HCT116 (cell line): ENCODE measurements at regions not wholly inside any gene's neighbourhood (a gene's known extent, or its start where the extent isn't known, plus 50 kb on each side); places are given as distances from the start of the nearest gene placed in this dataset.

ENCODE experiments used
- ATAC-seq: fragments of 200-7000 bp; cut with Tn5 transposase; 2 replicates; pipeline ENCODE4 v1.9.1; 2020; ENCODE audit warnings: mild to moderate bottlenecking, moderate library complexity
- BruUV-seq: library from RNA; stranded (reverse); fragments of 400-500 nt; replicated peaks from 2 replicates; lab custom pipeline; 2021; lab: Mats Ljungman, UMichigan
- CTCF ChIA-PET: fragments of 300-600 bp; sonication (Branson Sonifier 250); formaldehyde crosslinking; loops from one replicate; lab custom pipeline; 2021; ENCODE audit warnings: antibody characterized with exemption; lab: Charles Lee
- POLR2A ChIA-PET: fragments of 300-600, 350-600 bp; sonication (Branson Sonifier 250); formaldehyde crosslinking; loops from one replicate; lab custom pipeline; 2021; ENCODE audit warnings: antibody characterized with exemption; lab: Charles Lee
- RAD21 ChIA-PET, 2 experiments: fragments of 300-600 bp; sonication (Branson Sonifier 250); formaldehyde crosslinking; loops; one replicate each; lab custom pipeline; 2023; ENCODE audit warnings: low total read pairs in 2 of 2; ENCODE audit not compliant: uncharacterized antibody in 2 of 2, unreplicated experiment in 2 of 2, low non-redundant PET in 1 of 2; lab: Charles Lee
- DNase-seq: peaks from one replicate; pipeline ENCODE4 v3.0.0-alpha.2; 2010; ENCODE audit warnings: low read depth, low spot score
- H2AFZ ChIP-seq: fragments of 200-600 bp; shearing (Covaris generic), sonication (generic); 2 replicates; pipeline ENCODE4 v1.6.1; 2017; ENCODE audit warnings: low read depth, mixed run types, mixed read lengths, antibody characterized with exemption, low read length; ENCODE audit not compliant: poor library complexity, severe bottlenecking
- H3K27ac ChIP-seq: 2 replicates; pipeline ENCODE4 v1.5.1; 2012; ENCODE audit warnings: low read depth, low read length
- H3K27me3 ChIP-seq: fragments of 200-600 bp; sonication (generic); 2 replicates; pipeline ENCODE4 v1.6.1; 2016; ENCODE audit warnings: mixed run types, low read length, mixed read lengths; ENCODE audit not compliant: insufficient read depth
- H3K36me3 ChIP-seq, 2 experiments: fragments of 200-500 bp in 1 of 2; fragments of 200-600 bp in 1 of 2; sonication (Bioruptor generic) in 1 of 2; sonication (generic) in 1 of 2; 2 replicates each; pipeline versions ENCODE4 v1.5.1 to v1.6.1; 2014 to 2016; ENCODE audit warnings: low read length in 2 of 2, inconsistent platforms in 1 of 2, mixed read lengths in 1 of 2, mixed run types in 1 of 2; ENCODE audit not compliant: insufficient read depth in 2 of 2, control insufficient read depth in 1 of 2
- H3K4me1 ChIP-seq, 2 experiments: fragments of 200-600 bp in 1 of 2; sonication (generic) in 1 of 2; 2 replicates each; pipeline versions ENCODE4 v1.5.1 to v1.6.1; 2012 to 2017; ENCODE audit warnings: low read length in 2 of 2, inconsistent platforms in 1 of 2, mild to moderate bottlenecking in 1 of 2, mixed read lengths in 1 of 2, mixed run types in 1 of 2, moderate library complexity in 1 of 2; ENCODE audit not compliant: insufficient read depth in 2 of 2, control insufficient read depth in 1 of 2
- H3K4me2 ChIP-seq: fragments of 200-600 bp; sonication (generic); 2 replicates; pipeline ENCODE4 v1.6.1; 2017; ENCODE audit warnings: mixed run types, low read length, mixed read lengths
- H3K4me3 ChIP-seq, 2 experiments: fragments of 200-600 bp in 1 of 2; sonication (generic) in 1 of 2; replicated peaks in 1 of 2; 2 replicates each; pipeline ENCODE4 v1.5.1; 2011 to 2016; ENCODE audit warnings: low read length in 2 of 2, control low read depth in 1 of 2, low read depth in 1 of 2, mild to moderate bottlenecking in 1 of 2, mixed read lengths in 1 of 2, mixed run types in 1 of 2
- H3K79me2 ChIP-seq: fragments of 200-600 bp; sonication (generic); 2 replicates; pipeline ENCODE4 v1.6.1; 2017; ENCODE audit warnings: mild to moderate bottlenecking, mixed run types, low read length, moderate library complexity, mixed read lengths; ENCODE audit not compliant: insufficient read depth
- H3K9ac ChIP-seq: fragments of 200-600 bp; sonication (generic); 2 replicates; pipeline ENCODE4 v1.6.1; 2016; ENCODE audit warnings: low read length, mixed read lengths
- H3K9me2 ChIP-seq: fragments of 200-600 bp; sonication (generic), shearing (Covaris generic); 2 replicates; pipeline ENCODE4 v1.6.1; 2017; ENCODE audit warnings: mixed run types, mild to moderate bottlenecking, moderate library complexity; ENCODE audit not compliant: insufficient read depth
- H3K9me3 ChIP-seq, 2 experiments: fragments of 200-500 bp in 1 of 2; fragments of 200-600 bp in 1 of 2; sonication (Bioruptor generic) in 1 of 2; sonication (generic) in 1 of 2; 2 replicates each; pipeline ENCODE4 v1.6.1; 2014 to 2017; ENCODE audit warnings: low read length in 2 of 2, mixed read lengths in 2 of 2, inconsistent platforms in 1 of 2, low read depth in 1 of 2, mild to moderate bottlenecking in 1 of 2, mixed run types in 1 of 2, moderate library complexity in 1 of 2; ENCODE audit not compliant: control insufficient read depth in 1 of 2, insufficient read depth in 1 of 2
- H4K20me1 ChIP-seq: fragments of 200-600 bp; sonication (generic), shearing (Covaris generic); 2 replicates; pipeline ENCODE4 v1.6.1; 2017; ENCODE audit warnings: mixed run types, mild to moderate bottlenecking, moderate library complexity; ENCODE audit not compliant: insufficient read depth
- ATF3 ChIP-seq: IDR thresholded peaks from 2 replicates; pipeline ENCODE4 v1.6.1; 2012
- CBX3 ChIP-seq: IDR thresholded peaks from 2 replicates; pipeline ENCODE4 v1.6.1; 2012; ENCODE audit warnings: low read depth
- CEBPB ChIP-seq: IDR thresholded peaks from 2 replicates; pipeline ENCODE4 v1.6.1; 2012; ENCODE audit warnings: low read depth
- CTCF ChIP-seq, 3 experiments: fragments of 200-600 bp in 1 of 3; sonication (generic) in 1 of 3; IDR thresholded peaks in 2 of 3; conservative IDR thresholded peaks in 1 of 3; 2 replicates each; pipeline ENCODE4 v1.5.1; 2012 to 2017; ENCODE audit warnings: low read depth in 2 of 3, low read length in 2 of 3, antibody characterized with exemption in 1 of 3, borderline replicate concordance in 1 of 3, control low read depth in 1 of 3, mild to moderate bottlenecking in 1 of 3, mixed read lengths in 1 of 3, mixed run types in 1 of 3, moderate library complexity in 1 of 3; ENCODE audit not compliant: insufficient read depth in 1 of 3
- EGR1 ChIP-seq: IDR thresholded peaks from 2 replicates; pipeline ENCODE4 v1.6.1; 2012; ENCODE audit warnings: low read depth
- ELF1 ChIP-seq: IDR thresholded peaks from 2 replicates; pipeline ENCODE4 v1.6.1; 2012; ENCODE audit warnings: low read depth, borderline replicate concordance
- FOSL1 ChIP-seq: IDR thresholded peaks from 2 replicates; pipeline ENCODE4 v1.6.1; 2012; ENCODE audit warnings: low read depth
- POLR2A ChIP-seq: IDR thresholded peaks from 2 replicates; pipeline ENCODE4 v1.7.0; 2011; ENCODE audit warnings: borderline replicate concordance; ENCODE audit not compliant: insufficient read depth, insufficient read length; ENCODE audit errors: extremely low read depth
- POLR2AphosphoS5 ChIP-seq: IDR thresholded peaks from 2 replicates; pipeline ENCODE4 v1.6.1; 2011; ENCODE audit warnings: mild to moderate bottlenecking, low read depth, low read length, moderate library complexity
- RAD21 ChIP-seq: IDR thresholded peaks from 2 replicates; pipeline ENCODE4 v1.6.1; 2012; ENCODE audit warnings: low read depth, mild to moderate bottlenecking
- SIN3A ChIP-seq: IDR thresholded peaks from 2 replicates; pipeline ENCODE4 v1.6.1; 2012; ENCODE audit warnings: low read depth
- SP1 ChIP-seq: IDR thresholded peaks from 2 replicates; pipeline ENCODE4 v1.6.1; 2012; ENCODE audit warnings: low read depth
- SRF ChIP-seq: IDR thresholded peaks from 2 replicates; pipeline ENCODE4 v1.6.1; 2012; ENCODE audit warnings: low read depth
- TCF7L2 ChIP-seq: IDR thresholded peaks from 2 replicates; pipeline ENCODE4 v1.7.0; 2011; ENCODE audit warnings: borderline replicate concordance, inconsistent platforms; ENCODE audit not compliant: insufficient read depth, insufficient read length; ENCODE audit errors: extremely low read depth
- YY1 ChIP-seq: IDR thresholded peaks from 2 replicates; pipeline ENCODE4 v1.6.1; 2011; ENCODE audit warnings: low read length, low read depth, moderate library complexity, mild to moderate bottlenecking; ENCODE audit not compliant: insufficient replicate concordance; ENCODE audit errors: extremely low read depth
- ZNF274 ChIP-seq: fragments of 200-500 bp; sonication (Bioruptor generic); IDR thresholded peaks from 2 replicates; pipeline ENCODE4 v1.6.1; 2014; ENCODE audit warnings: mild to moderate bottlenecking, low read depth, low read length, inconsistent platforms
- intact Hi-C: fragments of 100-400 bp; cut with micrococcal nuclease; formaldehyde crosslinking; loops from 2 replicates; pipeline ENCODE4 v1.10.0; 2022
- TF ChIP-seq, protein P1 (sequence below): IDR thresholded peaks from 2 replicates; pipeline ENCODE4 v1.6.1; 2011; ENCODE audit warnings: mild to moderate bottlenecking, low read length, moderate library complexity; ENCODE audit not compliant: insufficient replicate concordance; ENCODE audit errors: extremely low read depth

- TF ChIP-seq CTCF (IDR thresholded peaks at IDR 0.05 in 2 of 3, conservative IDR thresholded peaks at IDR 0.05 in 1 of 3; ENCODE audit: borderline replicate concordance in 1 of 3, insufficient read depth in 1 of 3, low read depth in 2 of 3, low read length in 2 of 3) (no peak), YY1 (peak; percentile 75)
Observed at GRCh38 chr3:109806929-109807328, 469.6 kb upstream of the DPPA4 start (continued).

DNA sequence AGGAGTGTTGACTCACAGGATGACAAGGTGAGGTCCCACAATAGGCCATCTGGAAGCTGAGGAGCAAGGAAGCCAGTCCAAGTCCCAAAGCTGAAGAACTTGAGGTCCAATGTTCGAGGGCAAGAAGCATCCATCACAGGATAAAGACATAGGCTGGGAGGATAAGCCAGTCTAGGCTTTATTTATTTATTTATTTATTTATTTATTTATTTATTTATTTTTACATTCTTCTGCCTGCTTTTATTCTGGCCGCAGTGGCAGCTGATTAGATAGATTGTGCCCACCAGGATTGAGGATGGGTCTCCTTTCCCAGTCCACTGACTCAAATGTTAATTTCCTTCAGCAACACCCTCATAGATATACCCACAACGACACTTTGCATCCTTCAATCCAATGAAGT, 472.2 kb upstream of the DPPA4 start:
- H3K27ac ChIP-seq: no peak overlapping the region
- no peaks in the 10 kb centered on the region for H3K27me3 ChIP-seq
- no peak overlapping the region for H3K9ac ChIP-seq
- TF ChIP-seq RAD21 (no peak), EGR1 (no peak), SRF (no peak), SP1 (no peak), CEBPB (no peak), ZNF274 (no peak), FOSL1 (no peak), CBX3 (no peak), POLR2AphosphoS5 (no peak), ATF3 (no peak), ELF1 (no peak), TCF7L2 (no peak), POLR2A (no peak), YY1 (no peak), SIN3A (no peak)
- TF ChIP-seq, protein P1, sequence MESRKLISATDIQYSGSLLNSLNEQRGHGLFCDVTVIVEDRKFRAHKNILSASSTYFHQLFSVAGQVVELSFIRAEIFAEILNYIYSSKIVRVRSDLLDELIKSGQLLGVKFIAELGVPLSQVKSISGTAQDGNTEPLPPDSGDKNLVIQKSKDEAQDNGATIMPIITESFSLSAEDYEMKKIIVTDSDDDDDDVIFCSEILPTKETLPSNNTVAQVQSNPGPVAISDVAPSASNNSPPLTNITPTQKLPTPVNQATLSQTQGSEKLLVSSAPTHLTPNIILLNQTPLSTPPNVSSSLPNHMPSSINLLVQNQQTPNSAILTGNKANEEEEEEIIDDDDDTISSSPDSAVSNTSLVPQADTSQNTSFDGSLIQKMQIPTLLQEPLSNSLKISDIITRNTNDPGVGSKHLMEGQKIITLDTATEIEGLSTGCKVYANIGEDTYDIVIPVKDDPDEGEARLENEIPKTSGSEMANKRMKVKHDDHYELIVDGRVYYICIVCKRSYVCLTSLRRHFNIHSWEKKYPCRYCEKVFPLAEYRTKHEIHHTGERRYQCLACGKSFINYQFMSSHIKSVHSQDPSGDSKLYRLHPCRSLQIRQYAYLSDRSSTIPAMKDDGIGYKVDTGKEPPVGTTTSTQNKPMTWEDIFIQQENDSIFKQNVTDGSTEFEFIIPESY: no peak
- H3K9me3 ChIP-seq: no peaks in the 10 kb centered on the region
- no peak for DNase-seq
- no peaks in the 10 kb centered on the region for H3K79me2 ChIP-seq
- peaks cover 18 to 39% of the 10 kb centered on the region in 2 experiments for H3K4me1 ChIP-seq
- intact Hi-C loops: loop anchor here (10.0 kb wide), 1 partner anchor 1265 kb away; the partner anchor contains the start of gene NECTIN3
- ChIA-PET CTCF (interaction anchor here (0.6 kb wide), 1 partner anchor 505 kb away, joined by 3 read pairs; no protein-coding TSS in a partner anchor), RAD21 (no interaction called here), POLR2A (no interaction called here)
- no TSS peak for BruUV-seq
- H4K20me1 ChIP-seq: no peaks in the 10 kb centered on the region
- 0 out of 4 replicates have a peak, but pooled peaks cover 0 to 8% of the 10 kb centered on the region in 2 experiments for H3K36me3 ChIP-seq
- H3K9me2 ChIP-seq: no peaks in the 10 kb centered on the region
- H3K4me2 ChIP-seq: no peak overlapping the region
- ATAC-seq: no peak
- H3K4me3 ChIP-seq: no peak overlapping the region
- H2AFZ ChIP-seq: no peak overlapping the region
